HG03469 (cell line): ENCODE measurements at regions not wholly inside any gene's neighbourhood (a gene's known extent, or its start where the extent isn't known, plus 50 kb on each side); places are given as distances from the start of the nearest gene placed in this dataset.

Experiments
- ATAC-seq: cut with Tn5 transposase; IDR thresholded peaks from one replicate; pipeline ENCODE4 v1.9.1; 2021; ENCODE audit warnings: mild to moderate bottlenecking, moderate library complexity, moderate number of reproducible peaks; ENCODE audit not compliant: unreplicated experiment

DNA sequence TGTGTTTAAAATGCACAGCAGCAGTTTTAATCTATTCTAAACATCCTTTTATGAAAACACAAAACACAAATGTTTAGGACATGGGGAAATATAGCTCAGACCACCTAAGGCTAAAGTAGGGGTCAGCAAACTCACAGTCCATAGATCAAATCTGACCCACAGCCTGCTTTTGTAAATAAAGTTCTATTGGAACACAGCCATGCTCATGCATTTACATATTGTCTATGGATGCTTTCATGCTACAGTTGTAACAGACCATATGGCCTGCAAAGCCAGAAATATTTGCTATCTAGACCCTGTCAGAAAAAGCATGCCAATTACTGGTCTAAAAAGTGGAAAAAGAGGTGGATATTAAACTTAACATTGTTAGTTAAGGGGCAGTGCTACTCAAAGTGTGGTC, 1105.4 kb upstream of the KLHL29 start:
- no peak for ATAC-seq

DNA sequence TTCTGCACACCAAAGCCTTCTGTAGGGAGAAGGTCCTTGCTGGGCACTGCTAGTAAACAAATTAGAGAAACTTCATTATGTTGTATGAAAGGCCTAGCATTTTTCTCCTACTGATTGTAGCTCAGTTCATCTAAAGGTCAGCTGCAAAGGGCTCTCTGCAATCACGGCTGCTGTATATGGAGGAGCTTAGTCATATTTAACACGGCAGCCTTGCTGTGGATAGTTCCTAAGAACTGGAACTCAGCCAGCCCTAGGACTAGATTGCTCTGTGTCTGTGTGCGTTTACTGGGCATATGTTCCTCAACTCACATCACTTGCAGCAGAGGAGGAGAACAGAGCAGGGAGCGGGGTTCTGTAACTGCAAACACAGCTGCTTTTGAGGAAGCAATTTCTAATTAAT, 1103.9 kb upstream of the KLHL29 start:
- ATAC-seq: no peak

DNA sequence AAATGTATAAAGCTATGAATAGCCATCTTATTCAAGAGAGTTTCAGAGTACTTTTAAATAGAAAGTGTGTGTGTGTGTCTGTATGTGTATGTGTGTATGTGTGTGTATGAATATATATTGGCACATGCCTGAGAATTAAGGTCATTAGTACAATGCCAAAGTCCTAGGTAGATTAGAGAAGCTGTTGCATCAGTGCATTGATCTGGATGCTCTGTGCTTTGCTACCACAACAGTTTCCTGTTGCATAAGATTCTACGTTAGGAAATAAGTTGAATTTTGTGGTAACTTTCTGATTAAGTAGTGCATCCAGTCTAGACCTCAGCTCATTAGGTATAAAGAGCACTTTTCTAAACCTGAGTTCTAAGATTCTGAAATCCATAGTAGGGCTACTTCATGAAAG, 1102.8 kb upstream of the KLHL29 start:
- no peak for ATAC-seq

DNA sequence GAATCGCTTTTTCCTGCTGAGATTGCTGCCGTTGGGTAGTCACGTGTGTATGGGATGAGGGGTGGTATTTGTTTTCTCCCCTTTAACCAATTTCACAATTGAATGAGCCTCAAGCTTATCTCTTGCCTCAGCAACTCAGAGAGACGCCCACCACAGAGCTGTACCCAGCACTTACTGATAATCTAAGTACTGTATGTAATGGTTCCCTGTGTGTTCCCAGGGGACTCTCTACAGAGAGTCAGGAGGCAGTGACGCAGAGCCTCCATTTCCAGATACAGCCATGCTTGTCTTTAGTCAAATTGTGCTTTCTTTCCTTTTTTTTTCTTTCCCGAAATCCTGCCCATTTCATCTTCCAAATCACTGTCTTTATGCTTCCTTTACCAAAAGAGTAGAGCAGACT, 1102.1 kb upstream of the KLHL29 start:
- no peak for ATAC-seq

DNA sequence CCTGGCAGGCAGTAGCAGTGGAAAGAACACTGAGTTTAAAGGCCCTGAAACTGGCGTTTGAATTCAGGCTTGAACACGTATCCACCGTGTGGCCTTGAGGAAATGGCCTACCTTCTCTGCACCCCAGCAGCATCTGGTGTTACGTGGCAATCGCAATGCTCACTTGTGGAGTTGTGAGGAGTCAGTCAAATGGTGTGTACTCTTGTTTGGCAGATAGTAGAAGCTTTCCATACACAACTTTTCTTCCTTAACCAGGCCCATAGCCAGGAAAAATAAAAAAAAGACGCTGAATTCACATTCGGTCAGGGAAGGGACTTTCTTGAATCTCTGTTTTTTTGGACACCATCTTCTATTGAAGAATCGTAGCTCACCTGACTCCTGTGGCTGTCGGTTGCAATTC, 1101.5 kb upstream of the KLHL29 start:
- no peak for ATAC-seq

DNA sequence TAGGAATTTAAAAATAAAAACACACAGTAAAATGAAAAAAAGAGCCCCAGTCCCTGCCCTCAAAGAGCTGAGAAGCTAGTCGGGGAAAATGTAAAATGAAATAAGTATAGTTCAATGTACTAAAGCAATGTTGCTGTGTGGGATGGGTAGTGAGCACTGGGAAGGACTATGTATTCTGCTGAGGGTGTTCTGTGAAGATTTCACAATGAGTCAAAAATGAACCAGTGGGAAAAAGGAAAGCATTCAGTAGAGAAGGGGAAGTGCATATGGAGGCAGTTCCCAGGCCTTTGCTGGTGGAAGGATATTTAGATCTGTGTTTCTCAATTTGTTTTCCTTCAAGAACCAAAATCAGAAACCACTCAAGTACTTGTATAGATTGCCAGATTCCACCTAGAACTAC, 1094.7 kb upstream of the KLHL29 start:
- no peak for ATAC-seq

DNA sequence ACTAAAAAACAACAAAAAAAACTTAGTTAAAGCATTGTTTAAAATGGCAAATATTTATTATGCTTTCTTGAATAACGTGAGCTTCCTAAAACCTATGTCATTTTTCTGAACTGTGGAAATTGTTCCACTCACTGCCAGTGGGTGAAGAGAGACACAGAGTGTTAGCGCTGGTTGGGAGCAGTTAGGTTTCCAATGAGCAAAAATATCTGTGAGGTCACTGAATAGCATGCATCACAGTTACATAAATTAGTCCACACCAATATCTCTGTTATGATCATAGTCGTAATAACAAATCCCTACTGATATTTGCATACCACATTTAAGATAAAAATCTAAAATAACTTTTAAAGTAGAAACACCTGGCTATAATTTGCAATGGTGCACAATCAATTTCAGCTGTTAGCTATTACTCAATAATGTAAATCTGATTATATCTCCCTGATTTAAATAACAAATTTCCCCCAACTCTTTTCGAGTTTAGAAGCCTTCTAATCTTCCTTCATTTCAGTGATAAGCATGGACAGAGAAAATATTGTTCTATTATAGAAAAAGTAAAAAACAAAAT, 1094.0 kb upstream of the KLHL29 start:
- ATAC-seq: no peak

DNA sequence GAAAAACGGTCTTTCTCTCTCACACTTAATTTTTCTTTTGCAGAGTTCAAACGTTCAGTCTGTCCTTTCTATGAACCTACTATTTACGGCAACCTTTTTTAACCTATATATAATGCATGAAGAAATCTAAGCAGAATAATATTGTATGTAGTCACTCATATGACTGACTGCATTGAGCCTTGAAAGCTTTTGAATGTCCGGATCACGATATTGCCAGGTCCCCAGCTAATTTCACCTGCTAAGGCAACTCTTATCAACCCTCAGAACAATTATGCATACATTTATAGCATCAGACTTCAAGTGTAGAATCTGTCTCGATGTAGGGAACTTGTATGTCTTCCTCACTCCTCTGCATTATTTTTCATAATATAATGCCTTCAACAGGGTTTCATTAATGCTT, 1083.8 kb upstream of the KLHL29 start:
- no peak for ATAC-seq

DNA sequence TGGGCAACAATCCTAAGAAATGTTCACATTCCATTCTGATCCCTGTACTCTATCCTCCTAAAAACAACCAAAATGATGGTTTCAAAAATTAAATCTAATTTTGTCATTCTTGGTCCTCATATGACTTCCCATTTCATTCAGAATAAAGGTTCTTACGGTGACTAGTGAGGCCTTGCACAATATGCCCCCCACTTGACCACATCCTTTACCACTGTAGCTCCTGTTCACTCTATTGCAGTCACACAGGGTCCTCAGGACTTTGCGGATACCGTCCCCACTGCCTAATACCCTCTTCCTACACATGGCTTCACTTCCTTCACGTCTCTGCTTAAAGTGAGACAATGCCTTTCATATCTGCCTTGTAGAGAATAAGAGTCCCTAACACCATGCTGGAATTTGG, 1058.7 kb upstream of the KLHL29 start:
- no peak for ATAC-seq

DNA sequence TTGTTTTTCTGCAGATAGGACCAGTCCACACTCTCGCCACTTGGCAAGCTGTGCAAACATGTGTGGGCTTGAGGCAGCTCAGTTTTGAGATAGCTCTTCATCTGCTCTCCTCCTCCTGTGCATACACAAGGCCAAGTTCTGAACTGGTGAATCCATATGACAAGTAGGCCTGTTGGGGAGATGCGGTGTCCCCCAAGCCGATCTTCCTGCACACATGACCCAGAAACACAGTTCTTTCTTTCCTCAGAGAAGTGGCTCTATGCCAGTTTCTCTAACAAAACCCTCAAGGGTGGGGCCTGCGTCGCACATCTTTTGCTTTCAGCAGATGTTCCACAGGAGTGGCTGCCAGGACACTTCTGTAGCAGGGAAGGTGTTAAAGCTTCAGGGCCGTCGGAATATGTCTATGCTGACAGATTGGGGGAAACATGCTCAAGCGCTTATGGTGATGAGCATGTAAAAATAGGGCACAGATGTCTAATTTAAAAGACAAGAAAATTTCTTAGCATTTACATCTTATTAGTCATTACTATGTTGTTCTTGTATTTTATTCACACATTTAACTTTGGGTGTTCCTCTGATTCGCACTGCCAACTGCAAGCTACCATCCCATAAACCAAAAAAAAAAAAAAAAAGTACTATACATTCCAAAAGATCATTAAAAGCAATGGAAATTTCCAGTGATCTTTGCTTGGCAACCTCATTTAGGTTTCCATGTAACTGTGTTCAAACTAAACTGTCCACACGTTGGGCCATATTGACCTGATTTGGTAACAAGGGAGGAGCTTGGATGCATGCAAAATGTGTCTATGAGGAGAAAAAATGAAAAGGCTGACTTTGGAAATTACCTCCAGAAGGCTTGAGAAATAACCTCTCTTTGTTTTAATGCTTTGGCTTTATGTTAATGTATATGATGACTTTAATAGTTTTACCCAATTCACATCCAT, 1055.5 kb upstream of the KLHL29 start:
- ATAC-seq: no peak

DNA sequence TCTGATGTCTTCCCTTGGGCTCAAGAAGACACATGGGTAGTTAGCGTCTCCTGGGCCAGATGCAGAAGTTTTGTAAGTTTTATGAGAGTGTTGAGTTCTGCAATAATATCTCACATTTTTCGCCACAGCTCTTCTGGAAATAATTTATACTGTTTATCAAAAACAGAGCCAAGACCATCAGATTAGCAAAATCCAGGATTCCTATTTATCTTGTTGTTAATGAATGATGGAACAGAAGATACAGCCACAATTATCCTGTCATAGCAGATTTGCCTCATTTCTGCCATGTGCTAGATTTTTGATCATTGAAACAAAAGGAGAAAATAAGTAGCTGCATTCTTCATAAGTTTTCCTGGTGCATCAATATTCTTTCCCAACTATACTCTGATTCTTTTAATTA, 1048.6 kb upstream of the KLHL29 start:
- no peak for ATAC-seq

DNA sequence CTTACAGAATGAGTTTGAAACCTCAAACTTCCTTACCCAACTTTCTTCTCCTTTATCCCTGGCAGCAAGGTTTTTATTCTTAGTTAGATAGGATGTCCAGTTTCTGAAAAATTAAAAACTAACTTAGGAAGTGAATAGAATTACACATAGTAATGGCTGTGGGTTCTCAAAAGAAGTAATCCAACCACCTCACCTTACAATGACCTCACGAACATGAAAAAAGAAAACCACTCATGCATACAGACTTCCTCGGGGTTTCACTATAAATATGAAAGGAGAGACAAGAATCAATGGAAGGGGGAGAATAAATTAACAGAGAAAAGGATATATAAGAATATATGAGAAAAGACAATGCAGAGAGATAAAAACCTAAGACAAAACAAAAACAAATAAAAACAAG, 1044.3 kb upstream of the KLHL29 start:
- ATAC-seq: no peak

DNA sequence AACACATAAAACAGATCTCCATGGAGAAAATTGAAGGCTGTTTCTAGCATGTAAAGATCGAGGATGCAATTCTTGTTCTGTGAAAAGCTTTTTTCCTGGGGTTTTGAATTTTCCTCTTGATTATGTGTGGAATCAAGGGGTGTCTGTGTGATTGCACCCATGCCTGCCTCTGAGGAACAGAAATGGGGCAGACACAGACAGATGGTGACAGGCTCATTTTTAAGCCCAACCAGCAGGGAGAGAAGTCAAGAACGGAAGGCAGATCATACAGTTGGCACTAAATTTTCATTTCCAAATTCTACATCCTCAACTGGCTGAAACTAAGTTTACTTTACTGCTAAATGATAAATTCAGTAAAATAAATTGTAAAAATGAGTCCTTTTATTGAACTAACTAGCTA, 1037.7 kb upstream of the KLHL29 start:
- ATAC-seq: no peak

DNA sequence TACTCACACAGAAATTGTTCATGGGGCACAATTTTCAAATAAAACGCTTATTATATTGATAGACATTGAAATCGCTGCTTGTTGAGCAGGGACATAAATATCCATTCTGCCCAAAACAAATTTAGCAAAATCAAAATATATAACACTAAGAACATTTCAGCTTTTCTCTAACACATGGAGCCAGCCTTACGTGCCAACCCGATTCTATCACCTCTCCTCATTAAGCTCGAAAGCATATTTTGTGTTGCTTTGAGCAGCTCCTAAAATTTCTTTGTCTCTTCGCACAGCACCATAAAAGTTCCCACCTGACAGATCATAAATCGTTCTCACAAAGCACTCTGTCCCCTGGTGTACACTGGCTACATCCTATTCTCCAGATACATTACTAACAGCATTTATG, 1034.4 kb upstream of the KLHL29 start:
- no peak for ATAC-seq

DNA sequence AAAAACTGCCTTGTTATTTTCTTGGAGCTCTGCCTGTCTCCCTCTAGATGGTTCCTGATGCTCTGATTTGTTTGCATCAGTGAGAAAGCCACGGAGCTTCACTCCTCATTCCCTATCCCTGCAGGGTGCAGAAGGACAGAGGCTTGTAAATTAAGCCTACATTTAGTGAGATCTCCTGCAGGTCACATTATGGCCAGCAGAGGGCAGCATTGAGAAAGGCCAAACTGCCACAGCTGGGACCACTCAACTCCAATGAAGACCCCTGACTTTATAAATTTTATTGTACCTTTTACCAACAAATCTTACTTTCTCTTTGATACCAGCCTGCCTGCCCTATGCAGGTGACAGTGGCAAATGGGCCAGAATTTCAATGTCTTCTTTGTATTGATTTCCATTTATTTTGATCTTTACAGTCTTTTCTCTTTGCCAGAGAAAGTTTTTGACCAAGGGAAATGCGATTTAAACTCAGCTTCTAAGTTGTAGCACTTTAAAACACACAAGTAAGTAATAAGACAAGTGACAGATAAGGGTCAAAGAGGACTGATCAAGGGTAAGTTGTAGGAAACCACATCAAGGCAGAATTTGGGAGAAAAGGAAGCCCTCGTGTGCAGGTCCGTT, 1029.1 kb upstream of the KLHL29 start:
- peak; percentile 45 for ATAC-seq

DNA sequence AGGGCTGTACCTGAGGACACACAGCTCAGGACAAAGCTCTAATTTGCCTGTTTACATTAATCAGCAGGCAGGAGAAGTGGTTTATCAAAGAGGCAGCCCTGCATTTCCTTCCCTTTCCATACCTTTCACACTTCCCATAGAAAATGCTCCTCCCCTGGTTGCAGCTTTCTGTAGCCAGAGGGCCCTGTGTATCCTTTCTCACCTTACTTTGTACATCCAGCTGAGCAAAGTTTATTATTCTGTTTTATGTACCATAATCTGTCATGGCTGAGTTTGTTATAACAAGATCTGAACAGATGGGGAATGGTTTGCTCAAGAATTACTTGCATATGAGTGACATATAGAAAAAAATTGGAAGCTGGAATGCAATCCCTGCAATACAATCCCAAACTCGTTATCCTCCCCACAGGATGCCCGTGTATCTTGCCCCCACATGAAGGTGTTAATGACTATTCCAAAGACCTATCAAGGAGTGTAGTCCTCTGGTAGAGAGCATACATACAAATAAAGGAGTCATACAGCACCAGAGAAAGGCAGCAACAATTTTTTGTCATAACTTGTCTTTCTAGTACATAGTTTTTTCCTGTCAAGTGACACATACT, 1025.8 kb upstream of the KLHL29 start:
- no peak for ATAC-seq

DNA sequence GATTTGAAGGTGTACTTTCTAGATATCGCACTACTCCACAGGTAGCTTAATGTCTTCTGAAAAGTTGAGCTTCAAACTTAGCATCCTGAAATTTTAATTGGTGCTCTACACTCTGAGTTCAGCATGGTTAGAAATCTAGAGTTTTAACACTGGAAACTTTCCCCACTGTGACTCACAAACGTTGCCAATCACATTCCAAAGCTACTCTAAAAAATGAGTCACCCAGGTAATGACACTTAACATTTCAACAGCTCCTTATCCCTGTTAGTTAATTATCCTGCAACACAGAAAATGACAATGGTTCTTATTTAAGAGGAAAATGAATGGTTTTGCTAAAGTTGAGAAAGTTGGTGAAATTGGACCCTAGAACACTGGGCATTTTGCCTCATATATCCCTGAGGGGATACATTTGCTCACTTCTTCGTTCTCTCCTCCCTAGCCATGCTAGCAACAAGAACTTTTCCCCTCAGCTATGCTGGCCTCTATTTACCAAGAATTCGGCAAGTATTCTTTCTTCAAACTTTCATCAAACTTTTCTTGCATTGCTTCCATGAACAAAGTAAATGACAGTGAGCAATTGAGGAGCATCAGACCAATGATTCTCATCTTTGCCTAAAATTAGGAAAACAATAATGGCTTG, 1024.1 kb upstream of the KLHL29 start:
- no peak for ATAC-seq

DNA sequence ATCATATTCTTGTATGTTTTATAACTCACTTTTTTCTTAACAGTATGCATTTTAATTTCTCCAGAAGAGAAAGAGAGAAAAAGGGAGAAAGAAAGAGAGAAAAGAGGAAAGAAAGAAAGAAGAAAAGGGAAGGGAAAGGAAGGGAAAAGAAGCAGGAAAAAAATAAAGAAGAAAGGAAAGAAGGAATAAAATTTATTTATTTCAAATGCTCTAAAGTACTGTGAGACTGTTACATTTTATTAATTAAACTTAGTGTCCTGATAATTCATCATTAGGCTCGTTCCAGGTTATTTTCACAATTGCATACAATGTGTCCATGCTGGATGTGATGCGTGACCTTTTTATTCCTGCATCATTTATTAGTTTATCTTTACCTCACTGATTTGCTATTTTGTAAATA, 1023.4 kb upstream of the KLHL29 start:
- ATAC-seq: no peak

DNA sequence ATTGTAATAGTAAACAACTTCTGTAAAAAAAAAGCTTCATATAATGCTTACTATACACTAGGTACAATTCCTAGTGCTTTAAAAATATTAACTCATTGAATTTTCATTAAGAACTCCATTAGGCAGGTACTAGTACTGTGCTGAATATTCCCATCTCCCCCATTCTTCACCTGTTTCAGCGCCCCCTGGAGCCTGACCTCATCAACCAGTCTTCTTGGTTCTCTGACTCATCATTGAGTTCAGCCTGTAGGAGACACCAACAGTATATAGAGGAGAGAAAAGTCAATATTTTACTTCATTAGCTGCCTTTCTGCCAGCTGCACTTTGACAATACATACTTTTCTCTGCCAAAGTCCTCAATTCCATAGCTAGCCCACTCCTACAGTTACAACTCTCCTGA, 1009.9 kb upstream of the KLHL29 start:
- no peak for ATAC-seq

DNA sequence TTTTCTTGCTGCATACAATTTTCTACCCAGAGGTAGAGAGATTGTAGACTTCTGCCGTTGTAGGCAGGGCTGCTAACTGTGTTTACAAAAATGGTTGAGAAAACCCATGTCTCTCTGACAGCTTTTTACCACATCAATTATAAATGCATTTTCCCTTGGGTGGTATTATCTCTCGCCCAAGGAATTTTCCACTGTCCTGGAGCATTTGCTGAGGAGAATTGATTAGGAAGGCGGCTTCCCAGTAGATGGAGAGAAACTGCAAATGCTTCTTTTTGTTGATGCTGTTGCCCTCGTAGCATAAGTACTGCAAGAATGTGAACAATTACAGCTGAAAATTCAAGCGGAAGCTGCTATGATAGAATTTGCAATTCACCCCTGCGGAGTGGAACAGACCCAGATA, 1007.7 kb upstream of the KLHL29 start:
- no peak for ATAC-seq

DNA sequence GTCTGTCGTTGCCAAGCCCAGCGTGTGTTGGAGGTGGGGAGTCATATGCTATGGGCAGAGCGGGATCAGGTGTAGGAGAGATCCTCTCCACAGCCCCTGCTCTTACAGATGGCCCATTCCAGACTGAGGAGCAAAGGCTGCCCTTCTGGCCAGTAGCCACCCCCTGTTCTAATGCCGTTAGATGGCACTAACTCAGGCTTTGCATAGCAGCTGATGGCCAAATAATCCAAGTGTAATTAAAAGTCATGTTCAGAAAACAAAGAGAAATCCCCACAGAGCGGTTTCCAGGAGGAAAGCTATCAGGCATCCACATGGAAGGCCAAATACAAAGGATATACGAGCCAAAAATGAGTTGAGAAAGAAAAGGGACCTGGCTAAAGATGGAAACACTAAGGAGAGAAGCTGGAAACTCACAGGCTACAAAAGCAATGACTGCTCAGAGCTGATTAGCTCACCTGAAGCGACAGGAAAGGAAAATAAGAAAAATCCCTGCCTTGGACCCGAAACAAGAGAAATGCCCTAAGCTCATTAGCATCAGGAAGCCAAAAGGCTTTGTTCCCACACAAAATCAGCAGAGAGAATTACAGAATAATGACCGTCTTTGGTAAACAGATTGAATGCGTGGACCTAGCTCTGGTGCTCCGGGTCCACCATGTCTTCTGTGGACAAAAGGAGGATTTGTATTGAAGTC, 1002.4 kb upstream of the KLHL29 start:
- ATAC-seq: no peak
